Trophoblast cell (in vitro differentiated cells and primary cell): ENCODE measurements at regions not wholly inside any gene's neighbourhood (a gene's known extent, or its start where the extent isn't known, plus 50 kb on each side); places are given as distances from the start of the nearest gene placed in this dataset.

Experiments
- DNase-seq, 2 donors: peaks; one replicate each; pipeline ENCODE4 v3.0.0-alpha.2; 2016
- H2AFZ ChIP-seq: 2 replicates; pipeline ENCODE4 v1.6.1; 2013; ENCODE audit warnings: low read length, moderate library complexity, mild to moderate bottlenecking; ENCODE audit not compliant: insufficient read depth, poor library complexity
- H2AK5ac ChIP-seq: 2 replicates; pipeline ENCODE4 v1.6.1; 2013; ENCODE audit warnings: mild to moderate bottlenecking, low read length
- H2BK120ac ChIP-seq: 2 replicates; pipeline ENCODE4 v1.6.1; 2013; ENCODE audit warnings: low read length, mild to moderate bottlenecking, moderate library complexity; ENCODE audit not compliant: insufficient read depth, poor library complexity
- H2BK12ac ChIP-seq: 2 replicates; pipeline ENCODE4 v1.6.1; 2013; ENCODE audit warnings: mild to moderate bottlenecking, low read length, moderate library complexity
- H2BK5ac ChIP-seq: 2 replicates; pipeline ENCODE4 v1.6.1; 2013; ENCODE audit warnings: low read length, low read depth, moderate library complexity, mild to moderate bottlenecking; ENCODE audit not compliant: poor library complexity
- H3K14ac ChIP-seq: 2 replicates; pipeline ENCODE4 v1.6.1; 2013; ENCODE audit warnings: mild to moderate bottlenecking, low read length
- H3K18ac ChIP-seq: 2 replicates; pipeline ENCODE4 v1.6.1; 2013; ENCODE audit warnings: mild to moderate bottlenecking, low read length
- H3K23ac ChIP-seq: 2 replicates; pipeline ENCODE4 v1.6.1; 2013; ENCODE audit warnings: low read length
- H3K27ac ChIP-seq: 2 replicates; pipeline ENCODE4 v1.5.1; 2013; ENCODE audit warnings: low read depth, mild to moderate bottlenecking, inconsistent platforms, low read length, moderate library complexity
- H3K27me3 ChIP-seq: 2 replicates; pipeline ENCODE4 v1.6.1; 2013; ENCODE audit warnings: inconsistent platforms, mild to moderate bottlenecking, low read length, moderate library complexity; ENCODE audit not compliant: insufficient read depth
- H3K36me3 ChIP-seq, 2 experiments: 1 replicate in 1 of 2; 2 replicates in 1 of 2; pipeline ENCODE4 v1.6.1; 2013; ENCODE audit warnings: low read length in 2 of 2, mild to moderate bottlenecking in 2 of 2, moderate library complexity in 1 of 2; ENCODE audit not compliant: insufficient read depth in 2 of 2, control insufficient read depth in 1 of 2
- H3K4ac ChIP-seq: 2 replicates; pipeline ENCODE4 v1.6.1; 2013; ENCODE audit warnings: low read depth, mild to moderate bottlenecking, low read length, moderate library complexity
- H3K4me1 ChIP-seq, 2 experiments: 1 replicate in 1 of 2; 2 replicates in 1 of 2; pipeline ENCODE4 v1.6.1; 2013; ENCODE audit warnings: low read length in 2 of 2, mild to moderate bottlenecking in 2 of 2, moderate library complexity in 1 of 2; ENCODE audit not compliant: insufficient read depth in 2 of 2, control insufficient read depth in 1 of 2
- H3K4me2 ChIP-seq: 2 replicates; pipeline ENCODE4 v1.6.1; 2013; ENCODE audit warnings: inconsistent platforms, mild to moderate bottlenecking, low read length, moderate library complexity
- H3K4me3 ChIP-seq: 2 replicates; pipeline ENCODE4 v1.5.1; 2013; ENCODE audit warnings: mild to moderate bottlenecking, low read depth, low read length, inconsistent platforms
- H3K79me1 ChIP-seq: one replicate; pipeline ENCODE4 v1.6.1; 2013; ENCODE audit warnings: low read length
- H3K79me2 ChIP-seq: 2 replicates; pipeline ENCODE4 v1.6.1; 2013; ENCODE audit warnings: low read length, mild to moderate bottlenecking; ENCODE audit not compliant: control insufficient read depth, insufficient read depth, poor library complexity
- H3K9ac ChIP-seq: 2 replicates; pipeline ENCODE4 v1.6.1; 2013; ENCODE audit warnings: mild to moderate bottlenecking, low read length
- H3K9me3 ChIP-seq: 2 replicates; pipeline ENCODE4 v1.6.1; 2013; ENCODE audit warnings: low read depth, mild to moderate bottlenecking, control low read depth, inconsistent platforms, low read length; ENCODE audit not compliant: insufficient read depth
- H4K12ac ChIP-seq: 2 replicates; pipeline ENCODE4 v1.6.1; 2013; ENCODE audit warnings: low read depth, mild to moderate bottlenecking, low read length, moderate library complexity
- H4K8ac ChIP-seq: 2 replicates; pipeline ENCODE4 v1.6.1; 2013; ENCODE audit warnings: low read depth, mild to moderate bottlenecking, low read length, moderate library complexity
- H4K91ac ChIP-seq: one replicate; pipeline ENCODE4 v1.6.1; 2013; ENCODE audit warnings: low read depth, mild to moderate bottlenecking, low read length, moderate library complexity
- WGBS: extraction: QIAGEN DNeasy Blood & Tissue Kit; methylation state at CpG from one replicate; pipeline ENCODE4 v1.1.7; 2013; ENCODE audit warnings: missing lambda C conversion rate; ENCODE audit not compliant: insufficient read length, insufficient coverage; ENCODE audit errors: extremely low coverage; 5-methylcytosine and 5-hydroxymethylcytosine counted together

DNA sequence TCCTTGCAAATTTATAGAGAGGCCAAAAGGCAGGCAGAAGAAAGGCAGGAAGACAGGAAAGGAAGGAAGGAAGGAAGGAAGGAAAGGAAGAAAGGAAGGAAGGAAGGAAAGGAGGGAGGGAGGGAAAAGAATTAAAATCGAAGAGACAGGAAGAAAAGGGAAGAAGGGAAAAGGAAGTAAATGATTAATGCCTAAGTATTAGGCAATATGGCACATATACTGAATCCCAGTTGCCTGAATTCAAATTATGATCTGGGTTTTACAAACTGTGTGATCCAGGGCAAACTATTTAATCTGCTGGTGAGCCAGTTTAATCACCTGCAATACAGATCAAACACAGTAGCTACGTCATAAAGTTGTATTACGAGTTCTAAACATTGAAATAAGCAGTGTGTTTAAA is 983.6 kb downstream of the FLRT2 start:
- H3K36me3 ChIP-seq, result no peaks in the 10 kb centered on the region
- no peak overlapping the region for H3K27ac ChIP-seq
- no peak overlapping the region for H2AFZ ChIP-seq
- no peak overlapping the region for H2BK12ac ChIP-seq
- H3K27me3 ChIP-seq, result no peaks in the 10 kb centered on the region
- no peak overlapping the region for H2AK5ac ChIP-seq
- no peak overlapping the region for H3K23ac ChIP-seq
- H3K9me3 ChIP-seq, result no peaks in the 10 kb centered on the region
- H2BK120ac ChIP-seq, result no peak overlapping the region
- no peak overlapping the region for H3K18ac ChIP-seq
- no peak overlapping the region for H4K91ac ChIP-seq
- H3K4ac ChIP-seq, result no peak overlapping the region
- no peak overlapping the region for H4K12ac ChIP-seq
- H2BK5ac ChIP-seq, result no peak overlapping the region
- no peak overlapping the region for H3K9ac ChIP-seq
- no peaks in the 10 kb centered on the region for H3K79me1 ChIP-seq
- no peak overlapping the region for H3K4me3 ChIP-seq
- H3K4me2 ChIP-seq, result no peak overlapping the region
- no peaks in the 10 kb centered on the region for H3K79me2 ChIP-seq
- H3K4me1 ChIP-seq, result no peaks in the 10 kb centered on the region
- H3K14ac ChIP-seq, result no peak overlapping the region
- no peak overlapping the region for H4K8ac ChIP-seq
- no peak for DNase-seq
- 100% methylated on average over 1 of the region's 3 CpGs for WGBS

DNA sequence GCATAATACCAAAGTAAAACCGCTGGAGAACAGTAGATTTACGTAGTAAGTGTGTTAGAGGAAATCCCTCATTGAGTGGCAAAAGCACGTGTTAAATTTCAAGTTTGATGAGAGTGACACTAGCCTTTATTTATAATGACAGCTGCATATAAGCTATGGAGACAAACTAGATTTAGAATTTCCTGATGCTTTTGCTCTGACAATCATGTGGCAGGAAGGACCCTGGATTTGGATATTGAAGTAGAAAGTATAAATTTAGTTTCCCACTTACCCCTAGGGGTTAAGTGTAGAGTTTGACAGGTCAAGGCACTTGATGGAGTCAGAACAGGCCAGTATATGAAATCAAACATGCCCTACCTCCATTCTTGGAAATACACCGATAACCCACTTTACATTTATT is 983.1 kb downstream of the FLRT2 start:
- no peak overlapping the region for H3K23ac ChIP-seq
- H3K36me3 ChIP-seq, result no peaks in the 10 kb centered on the region
- DNase-seq, result no peak
- H3K27ac ChIP-seq, result no peak overlapping the region
- H2BK12ac ChIP-seq, result no peak overlapping the region
- WGBS, result no CpG with 5 or more reads among the region's 4 CpGs
- H2BK5ac ChIP-seq, result no peak overlapping the region
- no peak overlapping the region for H4K12ac ChIP-seq
- no peak overlapping the region for H3K4me3 ChIP-seq
- H3K18ac ChIP-seq, result no peak overlapping the region
- no peak overlapping the region for H3K4me2 ChIP-seq
- H3K79me1 ChIP-seq, result no peaks in the 10 kb centered on the region
- no peaks in the 10 kb centered on the region for H3K9me3 ChIP-seq
- no peak overlapping the region for H3K14ac ChIP-seq
- H3K4me1 ChIP-seq, result no peaks in the 10 kb centered on the region
- no peak overlapping the region for H2BK120ac ChIP-seq
- no peaks in the 10 kb centered on the region for H3K27me3 ChIP-seq
- H3K9ac ChIP-seq, result no peak overlapping the region
- no peak overlapping the region for H2AK5ac ChIP-seq
- no peak overlapping the region for H3K4ac ChIP-seq
- H2AFZ ChIP-seq, result no peak overlapping the region
- H4K91ac ChIP-seq, result no peak overlapping the region
- H4K8ac ChIP-seq, result no peak overlapping the region
- H3K79me2 ChIP-seq, result no peaks in the 10 kb centered on the region

DNA sequence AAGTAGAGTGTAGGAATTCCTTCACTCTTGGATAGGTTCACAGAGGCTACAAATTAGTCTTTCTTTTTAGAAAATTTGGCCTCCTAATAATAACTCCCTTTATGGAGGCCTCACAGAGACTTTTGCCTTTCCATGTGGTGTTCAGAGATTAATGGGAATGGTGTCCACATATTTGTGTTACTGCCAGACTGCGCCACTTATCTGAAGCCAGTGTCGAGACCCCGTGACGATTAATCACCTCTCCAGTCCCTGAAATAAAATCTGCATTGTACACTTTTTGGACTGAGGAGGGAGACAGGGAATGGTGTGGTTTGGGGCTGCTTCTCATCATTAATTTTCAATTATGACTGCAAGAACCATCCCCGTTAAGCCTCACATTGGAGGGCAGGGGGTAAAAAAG is 980.5 kb downstream of the FLRT2 start:
- H4K91ac ChIP-seq, result no peak overlapping the region
- H4K12ac ChIP-seq, result no peak overlapping the region
- H3K27me3 ChIP-seq, result no peaks in the 10 kb centered on the region
- no peak overlapping the region for H3K14ac ChIP-seq
- H3K4ac ChIP-seq, result no peak overlapping the region
- no peaks in the 10 kb centered on the region for H3K4me1 ChIP-seq
- no peak overlapping the region for H4K8ac ChIP-seq
- H2BK12ac ChIP-seq, result no peak overlapping the region
- H3K9ac ChIP-seq, result no peak overlapping the region
- H2AK5ac ChIP-seq, result no peak overlapping the region
- no peaks in the 10 kb centered on the region for H3K36me3 ChIP-seq
- no peaks in the 10 kb centered on the region for H3K79me1 ChIP-seq
- no peak overlapping the region for H3K27ac ChIP-seq
- no CpG with 5 or more reads among the region's 5 CpGs for WGBS
- H3K18ac ChIP-seq, result no peak overlapping the region
- H2BK5ac ChIP-seq, result no peak overlapping the region
- no peak overlapping the region for H3K4me3 ChIP-seq
- H3K9me3 ChIP-seq, result no peaks in the 10 kb centered on the region
- no peak overlapping the region for H3K4me2 ChIP-seq
- no peaks in the 10 kb centered on the region for H3K79me2 ChIP-seq
- no peak overlapping the region for H2AFZ ChIP-seq
- DNase-seq, result no peak
- no peak overlapping the region for H2BK120ac ChIP-seq
- H3K23ac ChIP-seq, result no peak overlapping the region

DNA sequence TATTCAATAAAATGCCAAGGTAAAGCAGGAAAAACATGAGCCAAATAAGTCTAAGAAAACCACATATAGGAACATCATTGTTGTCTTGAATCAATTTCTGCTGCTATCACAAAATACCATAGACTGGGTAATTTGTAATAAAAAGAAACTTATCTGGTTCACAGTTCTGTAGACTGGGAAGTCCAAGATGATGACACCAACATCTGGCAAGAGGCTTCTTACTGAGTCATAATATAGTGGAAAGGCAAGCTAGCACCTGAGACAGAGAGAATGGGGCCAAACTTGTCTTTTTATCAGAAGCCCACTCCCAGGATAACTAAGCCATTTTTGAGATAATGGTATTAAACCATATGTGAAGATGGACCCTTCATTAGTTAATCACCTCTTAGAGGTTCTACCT is 975.9 kb downstream of the FLRT2 start:
- H2BK12ac ChIP-seq, result no peak overlapping the region
- H4K8ac ChIP-seq, result no peak overlapping the region

More for the DNA sequence above, 975.9 kb downstream of the FLRT2 start:
- Histone ChIP-seq H4K91ac (no peak overlapping the region), H3K4me2 (no peak overlapping the region), H3K4me1 (no peaks in the 10 kb centered on the region), H3K23ac (no peak overlapping the region), H2AK5ac (no peak overlapping the region), H3K18ac (no peak overlapping the region), H3K9ac (no peak overlapping the region), H3K4me3 (no peak overlapping the region), H3K27ac (no peak overlapping the region), H4K12ac (no peak overlapping the region), H3K9me3 (no peaks in the 10 kb centered on the region), H3K36me3 (no peaks in the 10 kb centered on the region), H3K79me2 (no peaks in the 10 kb centered on the region), H3K4ac (no peak overlapping the region), H3K14ac (no peak overlapping the region), H2BK5ac (no peak overlapping the region), H3K27me3 (no peaks in the 10 kb centered on the region), H2BK120ac (no peak overlapping the region), H2AFZ (no peak overlapping the region), H3K79me1 (no peaks in the 10 kb centered on the region)
- peak in 1 of 2 donors; percentile 9 for DNase-seq
